H1 (cell line): ENCODE measurements at regions not wholly inside any gene's neighbourhood (a gene's known extent, or its start where the extent isn't known, plus 50 kb on each side); places are given as distances from the start of the nearest gene placed in this dataset.

Source experiments
- CREB1 ChIP-seq: IDR thresholded peaks from 2 replicates; pipeline ENCODE4 v1.6.1; 2012; ENCODE audit warnings: inconsistent platforms
- SP4 ChIP-seq: IDR thresholded peaks from 2 replicates; pipeline ENCODE4 v1.6.1; 2012; ENCODE audit warnings: low read length, inconsistent platforms
- TF ChIP-seq, protein P1 (sequence below): fragments of 300-600 bp; sonication (generic); IDR thresholded peaks from 2 replicates; pipeline ENCODE4 v1.7.1; 2012; ENCODE audit warnings: low read length, moderate library complexity, mild to moderate bottlenecking, inconsistent platforms; ENCODE audit not compliant: insufficient replicate concordance

GRCh38 chrX:22634083-22634482, 361.4 kb downstream of the CBLL2 start (continued):
- TF ChIP-seq, protein P1, sequence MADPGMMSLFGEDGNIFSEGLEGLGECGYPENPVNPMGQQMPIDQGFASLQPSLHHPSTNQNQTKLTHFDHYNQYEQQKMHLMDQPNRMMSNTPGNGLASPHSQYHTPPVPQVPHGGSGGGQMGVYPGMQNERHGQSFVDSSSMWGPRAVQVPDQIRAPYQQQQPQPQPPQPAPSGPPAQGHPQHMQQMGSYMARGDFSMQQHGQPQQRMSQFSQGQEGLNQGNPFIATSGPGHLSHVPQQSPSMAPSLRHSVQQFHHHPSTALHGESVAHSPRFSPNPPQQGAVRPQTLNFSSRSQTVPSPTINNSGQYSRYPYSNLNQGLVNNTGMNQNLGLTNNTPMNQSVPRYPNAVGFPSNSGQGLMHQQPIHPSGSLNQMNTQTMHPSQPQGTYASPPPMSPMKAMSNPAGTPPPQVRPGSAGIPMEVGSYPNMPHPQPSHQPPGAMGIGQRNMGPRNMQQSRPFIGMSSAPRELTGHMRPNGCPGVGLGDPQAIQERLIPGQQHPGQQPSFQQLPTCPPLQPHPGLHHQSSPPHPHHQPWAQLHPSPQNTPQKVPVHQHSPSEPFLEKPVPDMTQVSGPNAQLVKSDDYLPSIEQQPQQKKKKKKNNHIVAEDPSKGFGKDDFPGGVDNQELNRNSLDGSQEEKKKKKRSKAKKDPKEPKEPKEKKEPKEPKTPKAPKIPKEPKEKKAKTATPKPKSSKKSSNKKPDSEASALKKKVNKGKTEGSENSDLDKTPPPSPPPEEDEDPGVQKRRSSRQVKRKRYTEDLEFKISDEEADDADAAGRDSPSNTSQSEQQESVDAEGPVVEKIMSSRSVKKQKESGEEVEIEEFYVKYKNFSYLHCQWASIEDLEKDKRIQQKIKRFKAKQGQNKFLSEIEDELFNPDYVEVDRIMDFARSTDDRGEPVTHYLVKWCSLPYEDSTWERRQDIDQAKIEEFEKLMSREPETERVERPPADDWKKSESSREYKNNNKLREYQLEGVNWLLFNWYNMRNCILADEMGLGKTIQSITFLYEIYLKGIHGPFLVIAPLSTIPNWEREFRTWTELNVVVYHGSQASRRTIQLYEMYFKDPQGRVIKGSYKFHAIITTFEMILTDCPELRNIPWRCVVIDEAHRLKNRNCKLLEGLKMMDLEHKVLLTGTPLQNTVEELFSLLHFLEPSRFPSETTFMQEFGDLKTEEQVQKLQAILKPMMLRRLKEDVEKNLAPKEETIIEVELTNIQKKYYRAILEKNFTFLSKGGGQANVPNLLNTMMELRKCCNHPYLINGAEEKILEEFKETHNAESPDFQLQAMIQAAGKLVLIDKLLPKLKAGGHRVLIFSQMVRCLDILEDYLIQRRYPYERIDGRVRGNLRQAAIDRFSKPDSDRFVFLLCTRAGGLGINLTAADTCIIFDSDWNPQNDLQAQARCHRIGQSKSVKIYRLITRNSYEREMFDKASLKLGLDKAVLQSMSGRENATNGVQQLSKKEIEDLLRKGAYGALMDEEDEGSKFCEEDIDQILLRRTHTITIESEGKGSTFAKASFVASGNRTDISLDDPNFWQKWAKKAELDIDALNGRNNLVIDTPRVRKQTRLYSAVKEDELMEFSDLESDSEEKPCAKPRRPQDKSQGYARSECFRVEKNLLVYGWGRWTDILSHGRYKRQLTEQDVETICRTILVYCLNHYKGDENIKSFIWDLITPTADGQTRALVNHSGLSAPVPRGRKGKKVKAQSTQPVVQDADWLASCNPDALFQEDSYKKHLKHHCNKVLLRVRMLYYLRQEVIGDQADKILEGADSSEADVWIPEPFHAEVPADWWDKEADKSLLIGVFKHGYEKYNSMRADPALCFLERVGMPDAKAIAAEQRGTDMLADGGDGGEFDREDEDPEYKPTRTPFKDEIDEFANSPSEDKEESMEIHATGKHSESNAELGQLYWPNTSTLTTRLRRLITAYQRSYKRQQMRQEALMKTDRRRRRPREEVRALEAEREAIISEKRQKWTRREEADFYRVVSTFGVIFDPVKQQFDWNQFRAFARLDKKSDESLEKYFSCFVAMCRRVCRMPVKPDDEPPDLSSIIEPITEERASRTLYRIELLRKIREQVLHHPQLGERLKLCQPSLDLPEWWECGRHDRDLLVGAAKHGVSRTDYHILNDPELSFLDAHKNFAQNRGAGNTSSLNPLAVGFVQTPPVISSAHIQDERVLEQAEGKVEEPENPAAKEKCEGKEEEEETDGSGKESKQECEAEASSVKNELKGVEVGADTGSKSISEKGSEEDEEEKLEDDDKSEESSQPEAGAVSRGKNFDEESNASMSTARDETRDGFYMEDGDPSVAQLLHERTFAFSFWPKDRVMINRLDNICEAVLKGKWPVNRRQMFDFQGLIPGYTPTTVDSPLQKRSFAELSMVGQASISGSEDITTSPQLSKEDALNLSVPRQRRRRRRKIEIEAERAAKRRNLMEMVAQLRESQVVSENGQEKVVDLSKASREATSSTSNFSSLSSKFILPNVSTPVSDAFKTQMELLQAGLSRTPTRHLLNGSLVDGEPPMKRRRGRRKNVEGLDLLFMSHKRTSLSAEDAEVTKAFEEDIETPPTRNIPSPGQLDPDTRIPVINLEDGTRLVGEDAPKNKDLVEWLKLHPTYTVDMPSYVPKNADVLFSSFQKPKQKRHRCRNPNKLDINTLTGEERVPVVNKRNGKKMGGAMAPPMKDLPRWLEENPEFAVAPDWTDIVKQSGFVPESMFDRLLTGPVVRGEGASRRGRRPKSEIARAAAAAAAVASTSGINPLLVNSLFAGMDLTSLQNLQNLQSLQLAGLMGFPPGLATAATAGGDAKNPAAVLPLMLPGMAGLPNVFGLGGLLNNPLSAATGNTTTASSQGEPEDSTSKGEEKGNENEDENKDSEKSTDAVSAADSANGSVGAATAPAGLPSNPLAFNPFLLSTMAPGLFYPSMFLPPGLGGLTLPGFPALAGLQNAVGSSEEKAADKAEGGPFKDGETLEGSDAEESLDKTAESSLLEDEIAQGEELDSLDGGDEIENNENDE: no peak
- TF ChIP-seq CREB1 (no peak), SP4 (no peak)
